A549 (cell line): ENCODE measurements at regions not wholly inside any gene's neighbourhood (a gene's known extent, or its start where the extent isn't known, plus 50 kb on each side); places are given as distances from the start of the nearest gene placed in this dataset.

Experiments
- ATAC-seq, 2 experiments: fragments of 200-7000 bp in 1 of 2; fragments of >200 bp in 1 of 2; cut with Nextera tagmentation in 1 of 2; cut with Tn5 transposase in 1 of 2; 3 replicates each; pipeline versions ENCODE4 v1.8.0 to v1.9.1; 2018 to 2020; ENCODE audit warnings: mild to moderate bottlenecking in 1 of 2, moderate library complexity in 1 of 2
- CTCF ChIA-PET: fragments of 300-600 bp; sonication (Branson Sonifier 250); formaldehyde crosslinking; extraction: SDS; loops from one replicate; lab custom pipeline; 2021; ENCODE audit warnings: antibody characterized with exemption, inconsistent platforms; lab: Yijun Ruan, JAX
- POLR2A ChIA-PET: fragments of 350-600 bp; formaldehyde crosslinking; extraction: SDS; loops from one replicate; lab custom pipeline; 2021; ENCODE audit warnings: antibody characterized with exemption, inconsistent platforms; lab: Yijun Ruan, JAX
- DNase-seq, 2 experiments: peaks; one replicate each; pipeline versions ENCODE4 v3.0.0 to v3.0.0-alpha.2; 2011 to 2016; ENCODE audit warnings: low read depth in 1 of 2, low spot score in 1 of 2
- FAIRE-seq: peaks from 2 replicates; lab custom pipeline; 2011; peaks lifted over from hg19 to GRCh38; lab: Jason Lieb, UNC
- H3K27ac ChIP-seq, 2 experiments: fragments of >200 bp; sonication (Bioruptor Twin); formaldehyde crosslinking; 3 replicates each; pipeline ENCODE4 v1.5.1; 2016 to 2017
- H3K4me1 ChIP-seq: fragments of >200 bp; sonication (Bioruptor Twin); formaldehyde crosslinking; 3 replicates; pipeline ENCODE4 v1.6.1; 2016
- H3K4me2 ChIP-seq: fragments of >200 bp; sonication (Bioruptor Twin); formaldehyde crosslinking; 3 replicates; pipeline ENCODE4 v1.6.1; 2016
- H3K4me3 ChIP-seq: fragments of >200 bp; sonication (Bioruptor Twin); formaldehyde crosslinking; 3 replicates; pipeline ENCODE4 v1.5.1; 2016
- H3K9me3 ChIP-seq: fragments of >200 bp; sonication (Bioruptor Twin); formaldehyde crosslinking; 3 replicates; pipeline ENCODE4 v1.6.1; 2016
- ATOH8 ChIP-seq: fragments of 250-450 bp; sonication (Bioruptor Pico); IDR thresholded peaks from 2 replicates; pipeline ENCODE4 v1.5.0; 2020; ENCODE audit warnings: low read depth, mild to moderate bottlenecking, moderate library complexity
- BHLHE40 ChIP-seq: IDR thresholded peaks from 2 replicates; pipeline ENCODE4 v1.6.1; 2012; ENCODE audit warnings: low read depth, low read length, inconsistent platforms
- CBX2 ChIP-seq: fragments of 200-600 bp; sonication (generic); IDR thresholded peaks from 2 replicates; pipeline ENCODE4 v1.6.1; 2016; ENCODE audit warnings: low read depth, mild to moderate bottlenecking, borderline replicate concordance
- ESRRA ChIP-seq: fragments of 150-350 bp; IDR thresholded peaks from 2 replicates; pipeline ENCODE4 v1.6.1; 2014; ENCODE audit warnings: mild to moderate bottlenecking, low read length, borderline replicate concordance
- FOSB ChIP-seq: fragments of 250-450 bp; sonication (Bioruptor Pico); IDR thresholded peaks from 2 replicates; pipeline ENCODE4 v1.5.0; 2020; ENCODE audit warnings: mild to moderate bottlenecking, moderate library complexity
- FOSL2 ChIP-seq, 2 experiments: fragments of 450-650 bp in 1 of 2; fragments of >200 bp in 1 of 2; sonication (Bioruptor Twin) in 1 of 2; formaldehyde crosslinking; IDR thresholded peaks; 2 replicates each; pipeline versions ENCODE4 v1.5.0 to v1.6.1; 2016 to 2020; ENCODE audit warnings: mild to moderate bottlenecking in 1 of 2, moderate library complexity in 1 of 2
- GATA3 ChIP-seq: IDR thresholded peaks from 2 replicates; pipeline ENCODE4 v1.6.1; 2012; ENCODE audit warnings: borderline replicate concordance
- HDAC2 ChIP-seq: fragments of 200-600 bp; sonication (generic); IDR thresholded peaks from 2 replicates; pipeline ENCODE4 v1.6.1; 2016
- HOXA7 ChIP-seq: fragments of 250-450 bp; sonication (Bioruptor Pico); IDR thresholded peaks from 2 replicates; pipeline ENCODE4 v1.5.0; 2020; ENCODE audit warnings: mild to moderate bottlenecking, moderate library complexity
- KDM5A ChIP-seq: fragments of 200-600 bp; sonication (generic); IDR thresholded peaks from 2 replicates; pipeline ENCODE4 v1.6.1; 2016; ENCODE audit warnings: antibody characterized with exemption, mild to moderate bottlenecking
- MYC ChIP-seq: IDR thresholded peaks from 2 replicates; pipeline ENCODE4 v1.6.1; 2012; ENCODE audit warnings: mild to moderate bottlenecking, inconsistent platforms, low read length, improper control_type of control experiment, borderline replicate concordance
- NFE2L2 ChIP-seq: fragments of 150-350 bp; conservative IDR thresholded peaks from 2 replicates; pipeline ENCODE4 v1.6.1; 2014; ENCODE audit warnings: low read length
- NPAS2 ChIP-seq: fragments of 250-450 bp; sonication (Bioruptor Pico); IDR thresholded peaks from 2 replicates; pipeline ENCODE4 v1.8.0; 2022; ENCODE audit warnings: mild to moderate bottlenecking, moderate library complexity, borderline replicate concordance
- POLR2A ChIP-seq: IDR thresholded peaks from 2 replicates; pipeline ENCODE4 v1.6.1; 2012; ENCODE audit warnings: mild to moderate bottlenecking, low read length
- RFX5 ChIP-seq: fragments of 450-650 bp; IDR thresholded peaks from 2 replicates; pipeline ENCODE4 v1.7.1; 2014; ENCODE audit warnings: antibody characterized with exemption, mild to moderate bottlenecking, moderate library complexity
- RNF2 ChIP-seq: fragments of 200-600 bp; sonication (generic); IDR thresholded peaks from 2 replicates; pipeline ENCODE4 v1.6.1; 2016; ENCODE audit warnings: low read depth, mild to moderate bottlenecking, antibody characterized with exemption, moderate library complexity, borderline replicate concordance
- SMC3 ChIP-seq: fragments of >200 bp; sonication (Bioruptor Twin); formaldehyde crosslinking; IDR thresholded peaks from 3 replicates; pipeline ENCODE4 v1.6.1; 2018; ENCODE audit warnings: inconsistent platforms
- SREBF2 ChIP-seq: fragments of 450-650 bp; IDR thresholded peaks from 2 replicates; pipeline ENCODE4 v1.6.1; 2014; ENCODE audit warnings: mild to moderate bottlenecking, moderate library complexity
- TP53 ChIP-seq: fragments of 250-450 bp; sonication (Bioruptor Pico); IDR thresholded peaks from 2 replicates; pipeline ENCODE4 v1.5.0; 2021; ENCODE audit warnings: mild to moderate bottlenecking, moderate library complexity
- ZC3H11A ChIP-seq: fragments of 450-650 bp; IDR thresholded peaks from 2 replicates; pipeline ENCODE4 v1.6.1; 2014; ENCODE audit warnings: antibody characterized with exemption, mild to moderate bottlenecking
- WGBS: methylation state at CpG from one replicate; pipeline ENCODE4 v1.1.6; 2017; ENCODE audit errors: missing lambda C conversion rate; 5-methylcytosine and 5-hydroxymethylcytosine counted together

- POLR2A ChIA-PET: no interaction called here
- Histone ChIP-seq H3K4me2 (no peak overlapping the region), H3K27ac (no peak overlapping the region), H3K4me1 (peaks cover 12% of the 10 kb centered on the region), H3K4me3 (no peak overlapping the region), H3K9me3 (peaks cover 3% of the 10 kb centered on the region; the same call in 1 of the 3 replicates)
- FAIRE-seq (no peak), DNase-seq (no peak), ATAC-seq (no peak)
- WGBS: 13% methylated on average over 1 of the region's 1 CpG
- CTCF ChIA-PET: interaction anchor here (0.6 kb wide), 1 partner anchor 229 kb away, joined by 3 read pairs; no protein-coding TSS in a partner anchor
- TF ChIP-seq RFX5: no peak
- TF ChIP-seq ATOH8 (CRISPR knock-in tag): no peak
- TF ChIP-seq POLR2A: no peak
- TF ChIP-seq GATA3: no peak
- no peak for TF ChIP-seq HDAC2
- no peak for TF ChIP-seq SMC3
- TF ChIP-seq RNF2: no peak
Observed at GRCh38 chr13:85582890-85583289, 216.3 kb downstream of the SLITRK6 start.

- TF ChIP-seq KDM5A: no peak
- TF ChIP-seq FOSL2 (IDR thresholded peaks at IDR 0.05): no peak
- no peak for TF ChIP-seq FOSL2 (CRISPR knock-in tag; IDR thresholded peaks at IDR 0.05)
- no peak for TF ChIP-seq ESRRA
- no peak for TF ChIP-seq FOSB (CRISPR knock-in tag)
- TF ChIP-seq HOXA7: no peak
- TF ChIP-seq RFX5: no peak
- no peak for TF ChIP-seq SREBF2
- no peak for TF ChIP-seq NFE2L2
- no peak for TF ChIP-seq ATOH8 (CRISPR knock-in tag)
- no peak for TF ChIP-seq GATA3
- TF ChIP-seq MYC: no peak
- TF ChIP-seq BHLHE40: no peak
- H3K27ac ChIP-seq: no peak overlapping the region
- no peak for ATAC-seq
- H3K4me3 ChIP-seq: no peak overlapping the region
- DNase-seq: no peak
- no peak for FAIRE-seq
- no peaks in the 10 kb centered on the region for H3K4me1 ChIP-seq
- POLR2A ChIA-PET: no interaction called here
- H3K9me3 ChIP-seq: no peaks in the 10 kb centered on the region
- CTCF ChIA-PET: no interaction called here
- H3K4me2 ChIP-seq: no peak overlapping the region
Observed at GRCh38 chr13:85575110-85575509, 224.1 kb downstream of the SLITRK6 start.

- no peak for FAIRE-seq
Observed at GRCh38 chr13:85567909-85568308, 231.3 kb downstream of the SLITRK6 start.

GRCh38 chr13:85565652-85566051 is 233.6 kb downstream of the SLITRK6 start:
- Histone ChIP-seq H3K9me3 (no peaks in the 10 kb centered on the region), H3K4me1 (no peaks in the 10 kb centered on the region), H3K4me3 (no peak overlapping the region), H3K4me2 (no peak overlapping the region), H3K27ac (no peak overlapping the region)
- WGBS: 70% methylated on average over 6 of the region's 6 CpGs
- ChIA-PET CTCF (no interaction called here), POLR2A (no interaction called here)
- DNase-seq: no peak
- no peak for TF ChIP-seq CBX2
- no peak for TF ChIP-seq ZC3H11A
- TF ChIP-seq NPAS2: no peak
- no peak for TF ChIP-seq TP53 (CRISPR knock-in tag)
- FAIRE-seq: no peak
- ATAC-seq: no peak

More at GRCh38 chr13:85567909-85568308, 231.3 kb downstream of the SLITRK6 start:
- H3K4me3 ChIP-seq: no peak overlapping the region
- H3K9me3 ChIP-seq: no peaks in the 10 kb centered on the region
- no peak overlapping the region for H3K27ac ChIP-seq
- H3K4me2 ChIP-seq: no peak overlapping the region
- POLR2A ChIA-PET: no interaction called here
- ATAC-seq (no peak), DNase-seq (no peak)
- TF ChIP-seq NFE2L2: no peak
- TF ChIP-seq FOSB (CRISPR knock-in tag): no peak
- TF ChIP-seq, all 56 proteins: peak for 0
- H3K4me1 ChIP-seq: no peaks in the 10 kb centered on the region
- CTCF ChIA-PET: no interaction called here
- 71% methylated on average over 2 of the region's 2 CpGs for WGBS
